H9 (cell line): ENCODE measurements at regions not wholly inside any gene's neighbourhood (a gene's known extent, or its start where the extent isn't known, plus 50 kb on each side); places are given as distances from the start of the nearest gene placed in this dataset.

Experiments used
- DNase-seq: peaks from one replicate; pipeline ENCODE4 v3.0.0-alpha.2; 2017
- H2AFZ ChIP-seq: one replicate; pipeline ENCODE4 v1.6.1; 2013; ENCODE audit warnings: mild to moderate bottlenecking, low read length, control low read depth, moderate library complexity
- H2AK5ac ChIP-seq: 2 replicates; pipeline ENCODE4 v1.6.1; 2013; ENCODE audit warnings: low read length, control low read depth, mixed read lengths; ENCODE audit not compliant: insufficient read length
- H2BK120ac ChIP-seq: one replicate; pipeline ENCODE4 v1.6.1; 2013; ENCODE audit warnings: low read depth, mild to moderate bottlenecking, low read length, control low read depth, inconsistent platforms; ENCODE audit not compliant: poor library complexity, severe bottlenecking
- H2BK12ac ChIP-seq: 2 replicates; pipeline ENCODE4 v1.6.1; 2013; ENCODE audit warnings: low read length, control low read depth, mixed read lengths, low read depth; ENCODE audit not compliant: insufficient read length
- H2BK15ac ChIP-seq: 2 replicates; pipeline ENCODE4 v1.6.1; 2013; ENCODE audit warnings: low read depth, low read length, control low read depth
- H2BK20ac ChIP-seq: one replicate; pipeline ENCODE4 v1.6.1; 2013; ENCODE audit warnings: low read depth, mild to moderate bottlenecking, low read length, control low read depth, inconsistent platforms; ENCODE audit not compliant: poor library complexity, severe bottlenecking
- H2BK5ac ChIP-seq: 2 replicates; pipeline ENCODE4 v1.6.1; 2013; ENCODE audit warnings: low read length, control low read depth, mixed read lengths; ENCODE audit not compliant: insufficient read length
- H3K14ac ChIP-seq: 2 replicates; pipeline ENCODE4 v1.6.1; 2013; ENCODE audit warnings: low read length, control low read depth; ENCODE audit not compliant: insufficient read depth
- H3K18ac ChIP-seq: 2 replicates; pipeline ENCODE4 v1.6.1; 2013; ENCODE audit warnings: low read depth, mild to moderate bottlenecking, mixed read lengths, low read length, control low read depth; ENCODE audit not compliant: insufficient read length
- H3K23ac ChIP-seq: 2 replicates; pipeline ENCODE4 v1.6.1; 2013; ENCODE audit warnings: low read length, control low read depth, mixed read lengths, low read depth; ENCODE audit not compliant: insufficient read length
- H3K23me2 ChIP-seq: 2 replicates; pipeline ENCODE4 v1.6.1; 2013; ENCODE audit warnings: low read depth, mild to moderate bottlenecking, mixed read lengths, low read length, control low read depth; ENCODE audit not compliant: insufficient read length, poor library complexity, severe bottlenecking
- H3K27ac ChIP-seq: 2 replicates; pipeline ENCODE4 v1.5.1; 2013; ENCODE audit warnings: low read length, control low read depth, mixed read lengths, low read depth; ENCODE audit not compliant: insufficient read length
- H3K27me3 ChIP-seq: 2 replicates; pipeline ENCODE4 v1.6.1; 2013; ENCODE audit warnings: low read length, control low read depth, inconsistent platforms; ENCODE audit not compliant: insufficient read depth
- H3K4ac ChIP-seq: 2 replicates; pipeline ENCODE4 v1.6.1; 2013; ENCODE audit warnings: low read depth, mild to moderate bottlenecking, control low read depth, inconsistent platforms, low read length, moderate library complexity
- H3K4me1 ChIP-seq: 2 replicates; pipeline ENCODE4 v1.6.1; 2013; ENCODE audit warnings: low read length, control low read depth, inconsistent platforms; ENCODE audit not compliant: insufficient read depth
- H3K4me2 ChIP-seq: 2 replicates; pipeline ENCODE4 v1.6.1; 2013; ENCODE audit warnings: low read length, control low read depth, mixed read lengths; ENCODE audit not compliant: insufficient read length, insufficient read depth
- H3K56ac ChIP-seq: 2 replicates; pipeline ENCODE4 v1.6.1; 2013; ENCODE audit warnings: low read depth, mild to moderate bottlenecking, mixed read lengths, low read length, control low read depth; ENCODE audit not compliant: insufficient read length
- H3K79me1 ChIP-seq: 2 replicates; pipeline ENCODE4 v1.6.1; 2013; ENCODE audit warnings: low read depth, mild to moderate bottlenecking, moderate library complexity, low read length, control low read depth, inconsistent platforms; ENCODE audit not compliant: insufficient read depth, poor library complexity, severe bottlenecking
- H3K79me2 ChIP-seq: 2 replicates; pipeline ENCODE4 v1.6.1; 2013; ENCODE audit warnings: low read length, control low read depth, inconsistent platforms; ENCODE audit not compliant: insufficient read depth
- H3K9ac ChIP-seq: 2 replicates; pipeline ENCODE4 v1.6.1; 2013; ENCODE audit warnings: low read length, control low read depth, mixed read lengths; ENCODE audit not compliant: insufficient read length; ENCODE audit errors: extremely low read depth
- H3K9me3 ChIP-seq: one replicate; pipeline ENCODE4 v1.6.1; 2013; ENCODE audit warnings: low read depth, low read length, inconsistent platforms; ENCODE audit not compliant: control insufficient read depth
- H3T11ph ChIP-seq: one replicate; pipeline ENCODE4 v1.6.1; 2013; ENCODE audit warnings: mild to moderate bottlenecking, low read length, control low read depth, inconsistent platforms
- H4K20me1 ChIP-seq: one replicate; pipeline ENCODE4 v1.6.1; 2013; ENCODE audit not compliant: control insufficient read depth, insufficient read length, insufficient read depth
- H4K5ac ChIP-seq: 2 replicates; pipeline ENCODE4 v1.6.1; 2013; ENCODE audit warnings: low read depth, mild to moderate bottlenecking, mixed read lengths, low read length, control low read depth; ENCODE audit not compliant: insufficient read length
- H4K8ac ChIP-seq: replicated peaks from 2 replicates; pipeline ENCODE4 v1.6.1; 2013; ENCODE audit warnings: low read length, control low read depth, mixed read lengths, low read depth; ENCODE audit not compliant: insufficient read length
- H4K91ac ChIP-seq: 2 replicates; pipeline ENCODE4 v1.6.1; 2013; ENCODE audit warnings: low read depth, mild to moderate bottlenecking, moderate library complexity, mixed read lengths, low read length, control low read depth; ENCODE audit not compliant: insufficient read length
- H3K27ac Mint-ChIP-seq, 3 experiments: 2 replicates in 2 of 3; 3 replicates in 1 of 3; pipeline ENCODE4 v1.8.0; 2020 to 2021; ENCODE audit warnings: mixed read lengths in 3 of 3, mild to moderate bottlenecking in 1 of 3, moderate library complexity in 1 of 3
- H3K27me3 Mint-ChIP-seq: 2 replicates; pipeline ENCODE4 v1.8.0; 2021; ENCODE audit warnings: low read depth, mild to moderate bottlenecking, moderate library complexity, mixed read lengths
- H3K36me3 Mint-ChIP-seq, 3 experiments: 2 replicates in 2 of 3; 3 replicates in 1 of 3; pipeline ENCODE4 v1.8.0; 2020 to 2021; ENCODE audit warnings: low read depth in 3 of 3, mixed read lengths in 3 of 3; ENCODE audit not compliant: insufficient read depth in 1 of 3
- H3K4me1 Mint-ChIP-seq, 2 experiments: 2 replicates each; pipeline ENCODE4 v1.8.0; 2020; ENCODE audit warnings: mixed read lengths in 2 of 2
- H3K4me3 Mint-ChIP-seq, 2 experiments: 2 replicates in 1 of 2; 3 replicates in 1 of 2; pipeline ENCODE4 v1.8.0; 2020 to 2021; ENCODE audit warnings: mild to moderate bottlenecking in 2 of 2, mixed read lengths in 2 of 2, moderate library complexity in 1 of 2
- H3K9me3 Mint-ChIP-seq, 2 experiments: 2 replicates in 1 of 2; 3 replicates in 1 of 2; pipeline ENCODE4 v1.8.0; 2020; ENCODE audit warnings: mild to moderate bottlenecking in 2 of 2, mixed read lengths in 2 of 2, moderate library complexity in 1 of 2
- WGBS: extraction: QIAGEN DNeasy Blood & Tissue Kit; methylation state at CpG from one replicate; pipeline ENCODE4 v1.1.7; 2013; ENCODE audit warnings: missing lambda C conversion rate, low lambda C conversion rate, mixed read lengths; ENCODE audit not compliant: insufficient read length; ENCODE audit errors: extremely low coverage; 5-methylcytosine and 5-hydroxymethylcytosine counted together
- TF ChIP-seq, protein P1 (sequence below): fragments of 200-600 bp; sonication (generic); conservative IDR thresholded peaks from 3 replicates; pipeline ENCODE4 v1.8.0; 2021; ENCODE audit warnings: antibody characterized with exemption, mild to moderate bottlenecking

DNA sequence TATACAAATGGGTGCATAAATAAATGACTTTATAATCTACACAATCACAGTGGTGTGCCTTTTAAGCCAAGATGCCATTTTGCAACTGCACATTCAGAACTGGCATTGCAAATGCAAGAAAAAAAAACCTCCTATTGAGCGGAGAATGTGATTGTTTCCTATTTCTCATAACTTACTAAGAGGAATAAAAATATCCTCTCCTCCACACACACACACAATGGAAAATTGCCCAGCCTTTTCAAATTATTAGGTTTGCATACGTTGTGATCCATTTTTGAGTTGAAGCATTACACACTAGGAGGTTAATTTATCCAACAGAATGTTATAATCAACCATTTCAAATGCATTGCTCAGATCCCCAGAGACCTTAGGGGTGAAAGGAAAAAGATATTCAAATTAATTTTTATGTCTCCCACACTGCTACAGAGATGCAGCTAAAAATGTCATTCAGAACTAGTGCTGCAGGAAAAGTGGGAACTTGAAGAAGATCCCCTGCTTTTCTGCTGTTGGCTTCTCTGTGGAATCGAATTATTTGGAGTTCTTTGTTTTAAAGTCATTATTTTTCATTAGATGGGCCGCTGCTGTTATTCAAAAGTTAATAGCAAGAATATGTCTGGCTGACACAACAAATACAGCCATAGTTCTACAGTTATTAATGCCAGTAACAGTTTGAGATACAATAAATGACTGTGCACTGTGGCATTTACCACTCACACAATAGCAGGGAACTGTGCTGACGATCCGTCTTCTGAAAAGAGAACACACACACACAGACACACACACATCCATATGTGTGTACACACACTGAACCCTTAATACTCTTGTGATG is 299.9 kb upstream of the ANO5 start:
- Histone ChIP-seq H2BK5ac (no peak overlapping the region), H2BK20ac (no peak overlapping the region), H4K20me1 (no peaks in the 10 kb centered on the region), H3K18ac (no peak overlapping the region), H4K5ac (no peak overlapping the region), H4K91ac (no peak overlapping the region), H3K4ac (no peak overlapping the region), H2AK5ac (no peak overlapping the region), H3K4me2 (no peak overlapping the region), H4K8ac (no peak overlapping the region), H3K79me2 (no peaks in the 10 kb centered on the region), H3K27ac (no peak overlapping the region), H3K14ac (no peak overlapping the region), H3K9me3 (no peaks in the 10 kb centered on the region), H2BK120ac (no peak overlapping the region), H3K27me3 (no peaks in the 10 kb centered on the region), H2BK15ac (no peak overlapping the region), H3K56ac (no peak overlapping the region), H3K9ac (no peak overlapping the region), H3K23me2 (no peaks in the 10 kb centered on the region), H3T11ph (no peak overlapping the region), H3K4me1 (no peaks in the 10 kb centered on the region), H3K79me1 (no peaks in the 10 kb centered on the region), H2AFZ (no peak overlapping the region), H3K23ac (no peak overlapping the region), H2BK12ac (no peak overlapping the region)
- Mint-ChIP-seq H3K27ac (no peak overlapping the region), H3K9me3 (no peaks in the 10 kb centered on the region), H3K4me3 (no peak overlapping the region), H3K36me3 (no peaks in the 10 kb centered on the region), H3K27me3 (no peaks in the 10 kb centered on the region), H3K4me1 (peaks cover 0 to 4% of the 10 kb centered on the region in 2 experiments; a peak in 1 of 4 replicates)
- WGBS, result no CpG with 5 or more reads among the region's 6 CpGs
- DNase-seq, result no peak
- TF ChIP-seq, protein P1, sequence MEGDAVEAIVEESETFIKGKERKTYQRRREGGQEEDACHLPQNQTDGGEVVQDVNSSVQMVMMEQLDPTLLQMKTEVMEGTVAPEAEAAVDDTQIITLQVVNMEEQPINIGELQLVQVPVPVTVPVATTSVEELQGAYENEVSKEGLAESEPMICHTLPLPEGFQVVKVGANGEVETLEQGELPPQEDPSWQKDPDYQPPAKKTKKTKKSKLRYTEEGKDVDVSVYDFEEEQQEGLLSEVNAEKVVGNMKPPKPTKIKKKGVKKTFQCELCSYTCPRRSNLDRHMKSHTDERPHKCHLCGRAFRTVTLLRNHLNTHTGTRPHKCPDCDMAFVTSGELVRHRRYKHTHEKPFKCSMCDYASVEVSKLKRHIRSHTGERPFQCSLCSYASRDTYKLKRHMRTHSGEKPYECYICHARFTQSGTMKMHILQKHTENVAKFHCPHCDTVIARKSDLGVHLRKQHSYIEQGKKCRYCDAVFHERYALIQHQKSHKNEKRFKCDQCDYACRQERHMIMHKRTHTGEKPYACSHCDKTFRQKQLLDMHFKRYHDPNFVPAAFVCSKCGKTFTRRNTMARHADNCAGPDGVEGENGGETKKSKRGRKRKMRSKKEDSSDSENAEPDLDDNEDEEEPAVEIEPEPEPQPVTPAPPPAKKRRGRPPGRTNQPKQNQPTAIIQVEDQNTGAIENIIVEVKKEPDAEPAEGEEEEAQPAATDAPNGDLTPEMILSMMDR, result no peak
